ENCODE measurements at regions not wholly inside any gene's neighbourhood (a gene's known extent, or its start where the extent isn't known, plus 50 kb on each side); places are given as distances from the start of the nearest gene placed in this dataset.

- TF ChIP-seq CTCF (conservative IDR thresholded peaks at IDR 0.05), result no peak
- TF ChIP-seq ZFX (IDR thresholded peaks at IDR 0.05), result no peak
These were observed 276.1 kb upstream of the PKDCC start for GRCh38 chr2:41771710-41772109.
